ENCODE measurements at regions not wholly inside any gene's neighbourhood (a gene's known extent, or its start where the extent isn't known, plus 50 kb on each side); places are given as distances from the start of the nearest gene placed in this dataset.

GRCh38 chr20:11553603-11554002 is 364.1 kb upstream of the BTBD3 start:
- DNase-seq, result no peak

- no peak for DNase-seq
These were observed 362.2 kb upstream of the BTBD3 start for GRCh38 chr20:11555510-11555909.

GRCh38 chr20:11556410-11556809 is 361.3 kb upstream of the BTBD3 start:
- DNase-seq, result no peak

GRCh38 chr20:11564491-11564890 is 353.2 kb upstream of the BTBD3 start:
- no peak for DNase-seq

- no peak for DNase-seq
These were observed 348.5 kb upstream of the BTBD3 start for GRCh38 chr20:11569163-11569562.

- DNase-seq, result no peak
These were observed 344.2 kb upstream of the BTBD3 start for GRCh38 chr20:11573507-11573906.

GRCh38 chr20:11581271-11581670 is 336.4 kb upstream of the BTBD3 start:
- DNase-seq, result no peak

- no peak for DNase-seq
These were observed 335.6 kb upstream of the BTBD3 start for GRCh38 chr20:11582060-11582459.

- DNase-seq, result no peak
These were observed 331.8 kb upstream of the BTBD3 start for GRCh38 chr20:11585752-11586352.

- no peak for DNase-seq
These were observed 328.8 kb upstream of the BTBD3 start for GRCh38 chr20:11588875-11589274.

- no peak for DNase-seq
These were observed 325.7 kb upstream of the BTBD3 start for GRCh38 chr20:11591965-11592364.

- no peak for DNase-seq
These were observed 313.4 kb upstream of the BTBD3 start for GRCh38 chr20:11604339-11604738.

GRCh38 chr20:11607047-11607446 is 310.6 kb upstream of the BTBD3 start:
- DNase-seq, result no peak

GRCh38 chr20:11608736-11609135 is 309.0 kb upstream of the BTBD3 start:
- DNase-seq, result no peak

GRCh38 chr20:11624704-11625103 is 293.0 kb upstream of the BTBD3 start:
- no peak for DNase-seq

- DNase-seq, result no peak
These were observed 291.1 kb upstream of the BTBD3 start for GRCh38 chr20:11626551-11626950.

GRCh38 chr20:11642866-11643265 is 274.8 kb upstream of the BTBD3 start:
- DNase-seq, result no peak

- DNase-seq, result no peak
These were observed 271.3 kb upstream of the BTBD3 start for GRCh38 chr20:11646359-11646758.

- no peak for DNase-seq
These were observed 267.1 kb upstream of the BTBD3 start for GRCh38 chr20:11650566-11650965.

- DNase-seq, result no peak
These were observed 266.6 kb upstream of the BTBD3 start for GRCh38 chr20:11651138-11651537.

GRCh38 chr20:11651647-11652046 is 266.0 kb upstream of the BTBD3 start:
- DNase-seq, result no peak

GRCh38 chr20:11652128-11652527 is 265.6 kb upstream of the BTBD3 start:
- no peak for DNase-seq

GRCh38 chr20:11654766-11655165 is 262.9 kb upstream of the BTBD3 start:
- DNase-seq, result no peak

- DNase-seq, result no peak
These were observed 257.0 kb upstream of the BTBD3 start for GRCh38 chr20:11660673-11661072.

GRCh38 chr20:11671015-11671511 is 246.6 kb upstream of the BTBD3 start:
- no peak for DNase-seq

Data from activated CD4-positive, alpha-beta T cell treated with anti-CD3 and anti-CD28 coated beads, Interleukin-2, amount 50 U/mL, for 16 hours (primary cell).